HepG2 (cell line): ENCODE measurements at regions not wholly inside any gene's neighbourhood (a gene's known extent, or its start where the extent isn't known, plus 50 kb on each side); places are given as distances from the start of the nearest gene placed in this dataset.

ENCODE experiments used
- ATAC-seq: fragments of 200-7000 bp; cut with Tn5 transposase; 3 replicates; pipeline ENCODE4 v1.9.1; 2020; ENCODE audit warnings: mild to moderate bottlenecking, moderate library complexity
- BruUV-seq: library from RNA; stranded (reverse); fragments of 400-500 nt; replicated peaks from 2 replicates; lab custom pipeline; 2021; lab: Mats Ljungman, UMichigan
- CTCF ChIA-PET: fragments of 300-600 bp; formaldehyde crosslinking; extraction: SDS; loops from one replicate; lab custom pipeline; 2021; ENCODE audit warnings: low total read pairs, inconsistent platforms, low intra/inter-chr PET ratio; lab: Yijun Ruan, JAX
- POLR2A ChIA-PET: fragments of 350-600 bp; sonication (Branson Sonifier 250); formaldehyde crosslinking; loops from one replicate; lab custom pipeline; 2020; ENCODE audit warnings: antibody characterized with exemption, inconsistent platforms; lab: Yijun Ruan, JAX
- DNase-seq: peaks from one replicate; pipeline ENCODE4 v3.0.0-alpha.2; 2015; ENCODE audit warnings: low spot score
- FAIRE-seq: peaks from 3 replicates; lab custom pipeline; 2011; peaks lifted over from hg19 to GRCh38; lab: Jason Lieb, UNC
- H2AFZ ChIP-seq: one replicate; pipeline ENCODE4 v1.6.1; 2011; ENCODE audit warnings: low read length, inconsistent platforms
- H3K27ac ChIP-seq: fragments of 300-600 bp; 3 replicates; pipeline ENCODE4 v1.8.0; 2011; ENCODE audit warnings: mixed run types, mild to moderate bottlenecking, mixed read lengths, low read length, inconsistent platforms; ENCODE audit not compliant: insufficient read depth; ENCODE audit errors: extremely low read length
- H3K27me3 ChIP-seq, 2 experiments: fragments of 200-600 bp in 1 of 2; 2 replicates in 1 of 2; 3 replicates in 1 of 2; pipeline versions ENCODE4 v1.6.0 to v1.8.0; 2011; ENCODE audit warnings: low read length in 2 of 2, mild to moderate bottlenecking in 2 of 2, moderate library complexity in 2 of 2, inconsistent platforms in 1 of 2; ENCODE audit not compliant: insufficient read depth in 2 of 2, control insufficient read depth in 1 of 2
- H3K36me3 ChIP-seq, 2 experiments: fragments of 200-600 bp in 1 of 2; replicated peaks in 1 of 2; 2 replicates in 1 of 2; 3 replicates in 1 of 2; pipeline versions ENCODE4 v1.5.1 to v1.8.0; 2011; ENCODE audit warnings: low read length in 2 of 2, inconsistent platforms in 1 of 2; ENCODE audit not compliant: insufficient read depth in 2 of 2, control insufficient read depth in 1 of 2
- H3K4me1 ChIP-seq: 2 replicates; pipeline ENCODE4 v1.5.1; 2012; ENCODE audit warnings: low read length, inconsistent platforms; ENCODE audit not compliant: insufficient read depth
- H3K4me2 ChIP-seq: 2 replicates; pipeline ENCODE4 v1.6.0; 2011; ENCODE audit warnings: low read depth, low read length, inconsistent platforms
- H3K4me3 ChIP-seq, 3 experiments: fragments of 200-600 bp in 1 of 3; sonication (generic), shearing (Covaris generic) in 1 of 3; replicated peaks in 1 of 3; 2 replicates each; pipeline ENCODE4 v1.5.1; 2011 to 2016; ENCODE audit warnings: low read length in 3 of 3, inconsistent platforms in 2 of 3, low read depth in 2 of 3, mild to moderate bottlenecking in 2 of 3, control low read depth in 1 of 3, mixed read lengths in 1 of 3; ENCODE audit not compliant: insufficient read depth in 1 of 3
- H3K79me2 ChIP-seq: one replicate; pipeline ENCODE4 v1.6.1; 2011; ENCODE audit warnings: low read length, inconsistent platforms; ENCODE audit not compliant: insufficient read depth
- H3K9ac ChIP-seq: 2 replicates; pipeline ENCODE4 v1.6.0; 2011; ENCODE audit warnings: mild to moderate bottlenecking, low read depth, low read length, inconsistent platforms; ENCODE audit not compliant: insufficient read depth
- H3K9me3 ChIP-seq: 2 replicates; pipeline ENCODE4 v1.5.1; 2012; ENCODE audit warnings: mild to moderate bottlenecking, low read length
- H4K20me1 ChIP-seq: 2 replicates; pipeline ENCODE4 v1.6.0; 2011; ENCODE audit warnings: inconsistent platforms, mild to moderate bottlenecking, low read length, moderate library complexity; ENCODE audit not compliant: insufficient read depth
- CSRNP2 ChIP-seq: sonication (generic); formaldehyde crosslinking; conservative IDR thresholded peaks from 2 replicates; pipeline ENCODE4 v1.8.0; 2022; ENCODE audit warnings: low read depth, missing genetic modification reagents
- FOXM1 ChIP-seq: sonication (generic); formaldehyde crosslinking; IDR thresholded peaks from 2 replicates; pipeline ENCODE4 v1.5.0; 2020; ENCODE audit warnings: missing genetic modification reagents
- HDAC6 ChIP-seq: fragments of 200-600 bp; sonication (generic); IDR thresholded peaks from 2 replicates; pipeline ENCODE4 v1.7.0; 2017; ENCODE audit warnings: mild to moderate bottlenecking, antibody characterized with exemption, low read length, low read depth
- IKZF5 ChIP-seq: IDR thresholded peaks from 2 replicates; pipeline ENCODE4 v1.6.1; 2018; ENCODE audit warnings: missing genetic modification reagents, mild to moderate bottlenecking, missing compliant biosample characterization
- NFE2L2 ChIP-seq: fragments of 150-350 bp; IDR thresholded peaks from 2 replicates; pipeline ENCODE4 v1.6.1; 2014; ENCODE audit warnings: low read length
- PHF21A ChIP-seq: sonication (generic); formaldehyde crosslinking; IDR thresholded peaks from 2 replicates; pipeline ENCODE4 v1.5.0; 2020; ENCODE audit warnings: mild to moderate bottlenecking, missing genetic modification reagents
- SMAD1 ChIP-seq: sonication (generic); formaldehyde crosslinking; IDR thresholded peaks from 2 replicates; pipeline ENCODE4 v1.4.0; 2020; ENCODE audit warnings: missing genetic modification reagents, low read depth, mild to moderate bottlenecking, borderline replicate concordance
- SOX6 ChIP-seq, 2 experiments: fragments of 450-650 bp in 1 of 2; sonication (generic) in 1 of 2; formaldehyde crosslinking in 1 of 2; IDR thresholded peaks; 2 replicates each; pipeline versions ENCODE4 v1.4.0 to v1.6.1; 2017 to 2020; ENCODE audit warnings: antibody characterized with exemption in 1 of 2, mild to moderate bottlenecking in 1 of 2, missing genetic modification reagents in 1 of 2
- SRY ChIP-seq: sonication (generic); formaldehyde crosslinking; IDR thresholded peaks from 2 replicates; pipeline ENCODE4 v1.8.0; 2022; ENCODE audit warnings: mild to moderate bottlenecking, missing genetic modification reagents
- TRIM24 ChIP-seq: sonication (generic); formaldehyde crosslinking; IDR thresholded peaks from 2 replicates; pipeline ENCODE4 v1.8.0; 2022; ENCODE audit warnings: mild to moderate bottlenecking, missing genetic modification reagents
- ZBTB49 ChIP-seq: sonication (generic); formaldehyde crosslinking; IDR thresholded peaks from 2 replicates; pipeline ENCODE4 v1.4.0; 2020; ENCODE audit warnings: missing genetic modification reagents, borderline replicate concordance
- ZFP62 ChIP-seq: sonication (generic); formaldehyde crosslinking; IDR thresholded peaks from 2 replicates; pipeline ENCODE4 v1.4.0; 2020; ENCODE audit warnings: missing genetic modification reagents
- ZMYM3 ChIP-seq: sonication (generic); formaldehyde crosslinking; IDR thresholded peaks from 2 replicates; pipeline ENCODE4 v1.5.1; 2020; ENCODE audit warnings: mild to moderate bottlenecking, missing genetic modification reagents
- ZNF484 ChIP-seq: sonication (generic); formaldehyde crosslinking; IDR thresholded peaks from 2 replicates; pipeline ENCODE4 v1.5.1; 2020; ENCODE audit warnings: mild to moderate bottlenecking, low read depth, missing genetic modification reagents, borderline replicate concordance
- ZNF598 ChIP-seq: sonication (generic); formaldehyde crosslinking; IDR thresholded peaks from 2 replicates; pipeline ENCODE4 v1.5.1; 2020; ENCODE audit warnings: mild to moderate bottlenecking, missing genetic modification reagents, borderline replicate concordance
- ZUFSP ChIP-seq: sonication (generic); formaldehyde crosslinking; IDR thresholded peaks from 2 replicates; pipeline ENCODE4 v1.9.0; 2021; ENCODE audit warnings: missing genetic modification reagents, mild to moderate bottlenecking, borderline replicate concordance
- WGBS: methylation state at CpG from one replicate; pipeline ENCODE4 v1.1.6; 2017; ENCODE audit warnings: low lambda C conversion rate; 5-methylcytosine and 5-hydroxymethylcytosine counted together
- in situ Hi-C: cut with HindIII; loops from 2 replicates; pipeline ENCODE4 v1.10.0; 2017; ENCODE audit warnings: low pct_unique_long_range_greater_than_20kb; ENCODE audit not compliant: extremely low pct_ligation_motif_present
- intact Hi-C: fragments of 100-400 bp; cut with micrococcal nuclease; formaldehyde crosslinking; loops from one replicate; pipeline ENCODE4 v1.10.0; 2022; ENCODE audit not compliant: unreplicated experiment

- TF ChIP-seq ZNF484 (CRISPR knock-in tag) (no peak), ZMYM3 (no peak), PHF21A (CRISPR knock-in tag) (no peak)
- TF ChIP-seq, all 625 proteins: peak for 0
Measured at GRCh38 chr9:91042541-91042940, 240.9 kb downstream of the SYK start (continued).

GRCh38 chr9:91043056-91043810 is 241.6 kb downstream of the SYK start:
- ChIA-PET CTCF (no interaction called here), POLR2A (no interaction called here)
- 95% methylated on average over 14 of the region's 18 CpGs for WGBS
- H3K4me1 ChIP-seq, result peaks cover 48% of the 10 kb centered on the region
- H3K27me3 ChIP-seq, result no peaks in the 10 kb centered on the region
- intact Hi-C loops, result no loop called here
- no peak overlapping the region for H3K9ac ChIP-seq
- FAIRE-seq, result no peak
- no peak overlapping the region for H3K27ac ChIP-seq
- no peak for ATAC-seq
- H3K9me3 ChIP-seq, result no peaks in the 10 kb centered on the region
- no peaks in the 10 kb centered on the region for H3K36me3 ChIP-seq
- H3K79me2 ChIP-seq, result peaks cover 5% of the 10 kb centered on the region
- BruUV-seq, result no TSS peak
- no peaks in the 10 kb centered on the region for H4K20me1 ChIP-seq
- H2AFZ ChIP-seq, result no peak overlapping the region
- H3K4me3 ChIP-seq, result no peak overlapping the region
- no peak overlapping the region for H3K4me2 ChIP-seq
- no peak for DNase-seq
- in situ Hi-C loops, result loop anchor here (10.0 kb wide), 1 partner anchor 152 kb away; no protein-coding TSS in a partner anchor
- no peak for TF ChIP-seq ZBTB49
- TF ChIP-seq ZFP62 (CRISPR knock-in tag), result no peak
- no peak for TF ChIP-seq ZNF598 (CRISPR knock-in tag)
- no peak for TF ChIP-seq HDAC6
- no peak for TF ChIP-seq SRY (CRISPR knock-in tag)
- no peak for TF ChIP-seq ZUFSP (CRISPR knock-in tag)
- TF ChIP-seq NFE2L2, result no peak
- no peak for TF ChIP-seq CSRNP2 (CRISPR knock-in tag)
- TF ChIP-seq IKZF5 (CRISPR knock-in tag), result no peak
- no peak for TF ChIP-seq SOX6 (IDR thresholded peaks at IDR 0.05)
- no peak for TF ChIP-seq SOX6 (CRISPR knock-in tag; IDR thresholded peaks at IDR 0.05)
- TF ChIP-seq FOXM1 (CRISPR knock-in tag), result no peak
- no peak for TF ChIP-seq SMAD1 (CRISPR knock-in tag)
- no peak for TF ChIP-seq TRIM24 (CRISPR knock-in tag)
